Retina (tissue), 1 donor: ENCODE measurements at regions not wholly inside any gene's neighbourhood (a gene's known extent, or its start where the extent isn't known, plus 50 kb on each side); places are given as distances from the start of the nearest gene placed in this dataset.

Experiments
- DNase-seq: peaks from one replicate; pipeline ENCODE4 v3.0.0-alpha.2; 2016

- DNase-seq, result no peak
Measured at GRCh38 chr2:187943772-187944369, 347.8 kb upstream of the GULP1 start.

GRCh38 chr2:187949859-187950258 is 341.8 kb upstream of the GULP1 start:
- DNase-seq, result no peak

GRCh38 chr2:187951470-187952218 is 340.0 kb upstream of the GULP1 start:
- no peak for DNase-seq

GRCh38 chr2:187956906-187957534 is 334.7 kb upstream of the GULP1 start:
- DNase-seq, result no peak

GRCh38 chr2:187959821-187960220 is 331.9 kb upstream of the GULP1 start:
- DNase-seq, result no peak

GRCh38 chr2:187962538-187962937 is 329.1 kb upstream of the GULP1 start:
- DNase-seq, result no peak

GRCh38 chr2:187964746-187965145 is 326.9 kb upstream of the GULP1 start:
- DNase-seq, result no peak

GRCh38 chr2:187966924-187967323 is 324.8 kb upstream of the GULP1 start:
- DNase-seq, result no peak

- no peak for DNase-seq
Measured at GRCh38 chr2:187971893-187972292, 319.8 kb upstream of the GULP1 start.

- DNase-seq, result no peak
Measured at GRCh38 chr2:187976259-187976985, 315.3 kb upstream of the GULP1 start.

GRCh38 chr2:187976986-187977333 is 314.7 kb upstream of the GULP1 start:
- DNase-seq, result no peak

GRCh38 chr2:187978356-187978755 is 313.3 kb upstream of the GULP1 start:
- no peak for DNase-seq

GRCh38 chr2:187982668-187983067 is 309.0 kb upstream of the GULP1 start:
- DNase-seq, result no peak

- DNase-seq, result no peak
Measured at GRCh38 chr2:187985195-187985594, 306.5 kb upstream of the GULP1 start.

GRCh38 chr2:187985923-187986322 is 305.8 kb upstream of the GULP1 start:
- no peak for DNase-seq

GRCh38 chr2:187986390-187987105 is 305.1 kb upstream of the GULP1 start:
- DNase-seq, result no peak

- no peak for DNase-seq
Measured at GRCh38 chr2:187988348-187988747, 303.3 kb upstream of the GULP1 start.

- DNase-seq, result no peak
Measured at GRCh38 chr2:187989925-187990623, 301.6 kb upstream of the GULP1 start.

GRCh38 chr2:187991389-187991788 is 300.3 kb upstream of the GULP1 start:
- no peak for DNase-seq

- peak; percentile 22 for DNase-seq
Measured at GRCh38 chr2:187994464-187995331, 297.0 kb upstream of the GULP1 start.

GRCh38 chr2:187995556-187995955 is 296.1 kb upstream of the GULP1 start:
- DNase-seq, result no peak
